ENCODE measurements at regions not wholly inside any gene's neighbourhood (a gene's known extent, or its start where the extent isn't known, plus 50 kb on each side); places are given as distances from the start of the nearest gene placed in this dataset.

GRCh38 chr16:6170022-6170421 is 1072.4 kb upstream of the EEF2KMT start:
- DNase-seq, result no peak

- no peak for DNase-seq
These were observed 1067.9 kb upstream of the EEF2KMT start for GRCh38 chr16:6165330-6165979.

- no peak for DNase-seq
These were observed 1063.3 kb upstream of the EEF2KMT start for GRCh38 chr16:6160871-6161270.

GRCh38 chr16:6160303-6160702 is 1062.7 kb upstream of the EEF2KMT start:
- DNase-seq, result no peak

DNA sequence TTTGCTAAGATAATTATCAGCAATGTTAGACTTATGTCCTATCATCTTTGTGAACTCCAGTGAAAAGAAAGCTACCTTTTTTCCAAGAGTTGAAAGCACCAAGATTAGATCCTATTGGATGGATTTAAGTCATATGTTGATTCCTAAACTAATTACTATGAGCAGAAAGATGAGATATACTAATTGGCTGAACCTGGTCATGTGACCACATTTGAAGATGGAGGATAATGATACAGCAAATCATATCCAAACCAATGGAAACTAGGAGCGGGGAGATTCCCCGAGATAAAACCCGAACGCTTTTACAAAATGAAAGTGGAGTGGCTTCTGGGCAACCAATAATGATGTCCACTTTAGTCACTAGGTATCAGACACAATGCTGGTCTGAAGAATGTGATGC is 1060.2 kb upstream of the EEF2KMT start:
- DNase-seq, result no peak

DNA sequence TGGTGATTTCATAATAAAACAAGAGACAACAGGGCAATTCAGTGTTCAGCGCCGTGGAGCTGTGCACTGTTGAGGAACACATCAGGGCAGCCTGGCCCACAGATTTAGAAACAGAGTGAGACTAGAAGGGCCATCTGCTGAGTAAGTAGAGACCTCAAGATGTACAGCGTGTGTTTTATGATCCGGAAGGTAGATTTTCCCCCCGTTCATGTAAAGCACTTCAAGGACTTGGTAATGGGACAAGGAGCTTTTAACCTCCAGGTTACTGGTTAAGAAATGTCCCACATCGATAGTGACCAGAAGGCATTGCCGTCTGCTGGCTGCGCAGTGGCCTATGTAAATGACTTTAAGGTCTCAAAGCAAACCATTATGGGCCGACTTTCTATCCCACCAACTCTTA is 1057.7 kb upstream of the EEF2KMT start:
- no peak for DNase-seq

GRCh38 chr16:6153901-6154300 is 1056.3 kb upstream of the EEF2KMT start:
- DNase-seq, result no peak

GRCh38 chr16:6149031-6149430 is 1051.4 kb upstream of the EEF2KMT start:
- no peak for DNase-seq

DNA sequence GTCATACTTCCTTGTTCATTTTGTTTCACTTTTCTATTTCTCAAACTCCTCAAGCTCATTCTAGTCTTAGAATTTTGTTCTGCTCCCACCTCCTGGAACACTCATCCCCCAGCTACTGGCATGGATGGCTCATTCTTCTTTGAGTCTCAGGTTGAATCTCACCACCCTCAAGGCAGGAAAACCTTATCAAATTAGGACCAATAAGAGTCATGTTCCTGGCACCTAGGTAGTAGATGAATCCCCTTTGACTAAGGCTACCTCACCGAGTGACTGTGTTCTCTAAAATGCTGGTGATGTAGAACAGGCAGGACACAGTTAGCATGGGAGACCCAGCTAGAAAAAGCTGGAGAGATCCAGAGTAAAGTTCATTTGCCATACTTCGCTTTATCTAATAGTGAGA is 1050.8 kb upstream of the EEF2KMT start:
- no peak for DNase-seq

- no peak for DNase-seq
These were observed 1049.4 kb upstream of the EEF2KMT start for GRCh38 chr16:6146874-6147425.

DNA sequence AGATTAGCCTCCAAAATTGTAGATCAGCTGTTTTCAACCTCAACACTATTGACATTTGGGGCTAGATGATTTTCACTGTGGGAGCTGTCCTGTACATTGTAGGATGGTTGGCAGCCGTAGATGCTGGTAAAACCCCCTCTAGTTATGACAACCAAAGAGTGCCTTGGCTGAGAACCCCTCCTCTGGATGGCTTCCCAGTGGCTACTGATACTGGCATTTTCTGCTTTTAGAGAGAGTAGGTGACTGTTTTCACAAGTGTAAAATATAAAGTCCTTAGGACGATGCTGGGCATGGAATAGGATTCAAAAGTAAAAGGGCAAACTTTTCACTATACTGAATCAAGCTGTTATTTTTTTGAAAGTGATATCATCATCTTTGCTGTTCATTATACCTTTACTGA is 1048.8 kb upstream of the EEF2KMT start:
- no peak for DNase-seq

- no peak for DNase-seq
These were observed 1046.9 kb upstream of the EEF2KMT start for GRCh38 chr16:6144463-6144862.

DNA sequence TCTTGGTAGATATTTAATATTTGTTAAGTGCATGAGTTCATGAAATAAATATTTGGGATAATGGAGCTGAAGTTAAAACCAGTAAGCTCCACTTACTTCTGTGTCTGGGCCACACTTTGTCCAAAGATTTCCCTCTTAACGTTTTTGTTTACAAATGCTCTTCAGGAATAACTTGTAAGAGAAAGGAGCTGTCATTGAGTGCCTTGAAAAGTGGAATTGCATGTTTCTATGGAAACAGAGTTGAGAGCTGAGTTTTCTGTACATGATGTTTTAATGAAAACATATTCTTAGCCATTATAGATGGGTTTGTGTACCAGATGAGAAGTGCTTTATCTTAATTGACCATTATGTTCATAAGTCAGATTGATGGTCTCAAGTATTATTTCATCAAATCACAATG is 1045.4 kb upstream of the EEF2KMT start:
- no peak for DNase-seq

- DNase-seq, result no peak
These were observed 1035.5 kb upstream of the EEF2KMT start for GRCh38 chr16:6133009-6133557.

DNA sequence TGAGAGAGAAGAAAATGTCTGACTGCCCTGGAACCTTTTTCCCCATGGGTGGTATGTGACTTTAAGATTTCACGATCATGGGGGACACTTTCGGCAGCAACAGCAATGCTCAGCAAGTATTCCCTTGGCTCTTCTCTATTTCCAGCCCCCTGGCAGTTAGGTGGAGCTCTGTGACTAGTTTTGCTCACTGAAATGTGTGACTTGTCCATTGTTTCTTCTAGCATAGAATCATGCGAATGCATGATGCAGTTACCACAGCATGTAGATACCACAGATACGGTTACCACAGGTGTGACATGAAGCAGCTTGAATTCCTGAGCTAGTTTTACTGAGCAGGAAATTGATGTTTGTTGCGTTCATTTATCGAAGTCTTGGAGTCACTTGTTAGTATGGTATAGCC is 1034.5 kb upstream of the EEF2KMT start:
- DNase-seq, result no peak

DNA sequence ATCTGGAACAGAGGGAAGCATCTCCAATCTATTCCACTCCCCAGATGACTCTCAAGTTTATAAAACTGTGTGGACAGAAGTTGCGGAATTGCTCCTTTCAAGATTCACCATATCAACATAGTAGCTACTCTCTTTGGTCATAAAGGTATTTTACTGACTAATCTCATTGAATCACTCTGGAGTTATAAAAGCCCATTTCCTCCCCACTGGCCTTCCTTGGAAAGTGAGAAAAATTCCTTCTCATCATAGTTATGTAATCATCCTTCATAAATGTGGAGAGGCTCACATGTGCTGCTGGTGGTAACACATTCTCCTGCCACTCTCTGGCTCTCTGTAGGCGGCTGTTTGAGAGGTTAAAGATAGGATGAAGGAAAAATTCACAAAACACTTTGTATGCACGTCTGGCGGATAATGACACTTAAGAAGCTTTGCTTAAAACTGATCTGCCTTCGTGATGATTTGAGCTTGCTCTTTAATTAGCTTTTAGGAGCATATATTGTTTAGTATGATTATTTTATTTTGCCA is 1034.0 kb upstream of the EEF2KMT start:
- DNase-seq, result no peak

DNA sequence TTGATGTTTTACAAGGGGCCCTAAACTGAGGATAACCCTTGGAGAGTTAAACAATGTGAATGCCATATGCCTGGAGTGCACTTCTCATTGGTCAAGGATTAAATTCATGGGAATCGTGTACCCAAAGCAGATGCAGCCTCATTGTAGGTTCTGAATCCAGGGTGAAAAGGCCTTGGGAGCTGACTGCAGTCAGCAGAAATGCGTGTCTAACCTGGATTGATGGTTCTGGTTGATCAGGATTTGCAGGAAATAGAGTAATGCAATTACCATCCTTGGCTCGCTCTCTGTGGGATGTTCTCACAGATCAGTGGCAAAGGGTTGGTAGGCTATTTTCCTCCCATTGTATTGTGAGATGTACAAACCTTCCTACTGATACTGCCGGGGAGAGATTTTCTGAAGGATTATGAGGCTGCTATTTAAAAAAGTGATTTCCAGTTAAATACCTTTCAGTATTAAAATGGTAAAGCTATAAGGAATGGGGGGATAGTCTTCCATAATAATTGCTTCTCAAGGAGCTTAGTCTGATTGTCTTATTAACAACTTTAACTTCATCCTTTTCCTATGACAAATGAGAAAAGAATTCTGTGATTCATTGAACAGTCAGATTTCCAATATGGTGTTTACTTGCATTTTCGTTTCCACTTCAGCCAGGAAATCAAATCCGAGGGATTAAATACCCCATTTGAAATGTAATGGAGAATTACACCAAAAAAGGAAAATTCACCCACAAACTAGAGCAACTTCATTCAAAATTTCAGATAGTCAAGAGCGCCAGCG is 1028.1 kb upstream of the EEF2KMT start:
- no peak for DNase-seq

- no peak for DNase-seq
These were observed 1026.5 kb upstream of the EEF2KMT start for GRCh38 chr16:6124136-6124535.

GRCh38 chr16:6122401-6122800 is 1024.8 kb upstream of the EEF2KMT start:
- DNase-seq, result no peak

GRCh38 chr16:6114691-6115090 is 1017.1 kb upstream of the EEF2KMT start:
- DNase-seq, result no peak

DNA sequence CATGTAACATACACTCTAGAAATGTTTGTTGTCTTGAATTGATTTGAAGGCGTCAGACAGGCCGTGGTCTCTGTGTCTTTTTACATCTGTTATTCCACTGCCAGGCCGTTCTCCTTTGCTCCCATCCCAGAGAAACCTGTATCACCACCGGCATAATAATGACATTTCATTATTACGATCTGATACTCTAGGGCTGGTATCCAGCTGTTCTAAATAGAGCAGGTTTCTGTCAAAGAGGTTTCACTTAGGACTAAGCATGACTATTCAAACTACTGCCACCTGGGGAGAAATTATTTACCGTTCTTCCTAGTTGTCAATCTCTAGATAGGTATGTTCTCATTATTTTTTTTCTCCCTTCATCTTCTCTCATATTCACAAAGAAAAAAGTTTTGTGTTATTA is 1016.2 kb upstream of the EEF2KMT start:
- no peak for DNase-seq

DNA sequence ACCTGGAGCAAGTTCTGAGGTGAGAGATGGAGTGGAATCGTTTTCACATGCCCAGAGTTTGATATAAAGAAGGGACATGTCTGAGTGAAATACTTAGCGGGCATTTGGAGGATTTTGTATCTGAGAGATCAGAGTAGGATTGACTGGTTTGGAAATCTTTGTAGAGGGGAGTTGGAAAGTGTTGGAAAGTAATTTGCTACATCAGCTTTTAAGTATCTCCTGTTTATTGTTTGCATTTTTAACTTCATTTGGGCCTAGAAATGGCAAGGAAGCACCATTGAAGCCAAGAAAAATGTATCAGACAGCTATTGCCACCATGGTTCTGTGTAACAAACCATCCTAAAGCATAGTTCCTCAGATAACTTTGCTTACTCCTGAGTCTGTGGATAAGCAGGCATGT is 1015.1 kb upstream of the EEF2KMT start:
- DNase-seq, result no peak

GRCh38 chr16:6111390-6111789 is 1013.8 kb upstream of the EEF2KMT start:
- no peak for DNase-seq

DNA sequence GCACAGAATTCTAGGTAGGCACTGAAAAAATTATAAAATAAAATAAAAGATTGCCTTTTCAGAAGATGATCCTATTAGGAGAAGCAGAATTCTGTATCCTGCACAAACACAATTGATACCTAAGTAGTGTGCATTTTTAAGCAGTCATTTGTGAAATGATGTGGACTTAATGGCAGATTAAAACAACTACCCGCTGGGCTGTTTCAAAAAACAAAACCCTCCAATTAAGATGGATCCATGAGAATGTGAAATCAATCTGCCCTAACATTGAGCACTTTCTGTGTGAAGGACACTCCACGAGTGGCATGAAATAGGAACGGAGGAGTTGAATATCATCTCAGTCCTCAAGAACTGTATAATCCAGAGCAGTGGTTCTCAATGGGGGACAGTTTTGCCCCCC is 1012.8 kb upstream of the EEF2KMT start:
- DNase-seq, result no peak

All from activated CD4-positive, alpha-beta T cell treated with anti-CD3 and anti-CD28 coated beads, Interleukin-2, amount 50 U/mL, for 1 hour (primary cell).